Thymus (tissue), 11 donors: ENCODE measurements at regions not wholly inside any gene's neighbourhood (a gene's known extent, or its start where the extent isn't known, plus 50 kb on each side); places are given as distances from the start of the nearest gene placed in this dataset.

ENCODE experiments used
- DNase-seq, 9 donors: peaks; one replicate each; pipeline ENCODE4 v3.0.0-alpha.2; 2013; ENCODE audit warnings: low spot score in 9 of 9, low read depth in 6 of 9, missing footprints in 1 of 9
- H3K27ac ChIP-seq, 2 donors: one replicate each; pipeline ENCODE4 v1.5.1; 2013; ENCODE audit warnings: control low read depth in 1 of 2, low read depth in 1 of 2, low read length in 1 of 2, mild to moderate bottlenecking in 1 of 2, moderate library complexity in 1 of 2
- H3K27me3 ChIP-seq, 2 donors: one replicate each; pipeline ENCODE4 v1.5.1; 2013; ENCODE audit warnings: low read length in 1 of 2; ENCODE audit not compliant: control insufficient read depth in 2 of 2, insufficient read depth in 1 of 2
- H3K36me3 ChIP-seq, 2 donors: one replicate each; pipeline ENCODE4 v1.5.1; 2013; ENCODE audit warnings: low read length in 1 of 2, mild to moderate bottlenecking in 1 of 2, moderate library complexity in 1 of 2; ENCODE audit not compliant: control insufficient read depth in 2 of 2, insufficient read depth in 2 of 2
- H3K4me1 ChIP-seq, 2 donors: one replicate each; pipeline ENCODE4 v1.5.1; 2013; ENCODE audit warnings: low read length in 2 of 2; ENCODE audit not compliant: control insufficient read depth in 2 of 2, insufficient read depth in 2 of 2
- H3K4me3 ChIP-seq, 2 donors: one replicate each; pipeline ENCODE4 v1.5.1; 2013; ENCODE audit warnings: low read length in 2 of 2, control low read depth in 1 of 2, mild to moderate bottlenecking in 1 of 2
- H3K9me3 ChIP-seq, 2 donors: one replicate each; pipeline ENCODE4 v1.5.1; 2013; ENCODE audit warnings: low read length in 1 of 2, mild to moderate bottlenecking in 1 of 2; ENCODE audit not compliant: control insufficient read depth in 2 of 2, insufficient read depth in 1 of 2
- WGBS: extraction: QIAGEN DNeasy Blood & Tissue Kit; methylation state at CpG from one replicate; pipeline ENCODE4 v1.1.7; 2013; 5-methylcytosine and 5-hydroxymethylcytosine counted together
- donor health status: healthy.

GRCh38 chr1:222331340-222331739, 216.6 kb downstream of the HHIPL2 start:
- H3K27ac ChIP-seq = no peak overlapping the region
- DNase-seq = no peak

GRCh38 chr1:222329493-222330045, 218.3 kb downstream of the HHIPL2 start:
- Histone ChIP-seq H3K4me1 (peaks cover 0 to 8% of the 10 kb centered on the region in 2 donors), H3K36me3 (no peaks in the 10 kb centered on the region), H3K4me3 (no peak overlapping the region), H3K27ac (no peak overlapping the region), H3K27me3 (no peaks in the 10 kb centered on the region), H3K9me3 (no peaks in the 10 kb centered on the region)
- WGBS = 94% methylated on average over 3 of the region's 3 CpGs
- no peak for DNase-seq

More at GRCh38 chr1:222331340-222331739, 216.6 kb downstream of the HHIPL2 start:
- H3K4me3 ChIP-seq = no peak overlapping the region
- H3K9me3 ChIP-seq = no peaks in the 10 kb centered on the region
- no peaks in the 10 kb centered on the region for H3K27me3 ChIP-seq
- no peaks in the 10 kb centered on the region for H3K36me3 ChIP-seq
- 91% methylated on average over 1 of the region's 1 CpG for WGBS
- peaks cover 0 to 2% of the 10 kb centered on the region in 2 donors for H3K4me1 ChIP-seq

GRCh38 chr1:222326710-222327036, 221.2 kb downstream of the HHIPL2 start:
- H3K27ac ChIP-seq = no peak overlapping the region
- DNase-seq = no peak
- H3K4me1 ChIP-seq = peaks cover 0 to 8% of the 10 kb centered on the region in 2 donors
- no peaks in the 10 kb centered on the region for H3K27me3 ChIP-seq
- no peaks in the 10 kb centered on the region for H3K36me3 ChIP-seq
- no peaks in the 10 kb centered on the region for H3K9me3 ChIP-seq
- H3K4me3 ChIP-seq = no peak overlapping the region

- peak in 4 of 9 donors; percentile 6 to 43 (median 17) for DNase-seq
- no peak overlapping the region for H3K27ac ChIP-seq
- WGBS = 26% methylated on average over 3 of the region's 3 CpGs
- no peaks in the 10 kb centered on the region for H3K27me3 ChIP-seq
- peaks cover 0 to 8% of the 10 kb centered on the region in 2 donors for H3K4me1 ChIP-seq
- H3K9me3 ChIP-seq = no peaks in the 10 kb centered on the region
- H3K36me3 ChIP-seq = no peaks in the 10 kb centered on the region
- H3K4me3 ChIP-seq = no peak overlapping the region
Measured at GRCh38 chr1:222326006-222326709, 221.7 kb downstream of the HHIPL2 start.

- H3K9me3 ChIP-seq = no peaks in the 10 kb centered on the region
- H3K27me3 ChIP-seq = no peaks in the 10 kb centered on the region
- H3K27ac ChIP-seq = no peak overlapping the region
- no peak for DNase-seq
- no peak overlapping the region for H3K4me3 ChIP-seq
- 80% methylated on average over 2 of the region's 2 CpGs for WGBS
- H3K36me3 ChIP-seq = no peaks in the 10 kb centered on the region
- peaks cover 0 to 8% of the 10 kb centered on the region in 2 donors for H3K4me1 ChIP-seq
Measured at GRCh38 chr1:222325506-222325905, 222.4 kb downstream of the HHIPL2 start.

- no peak for DNase-seq
- no peak overlapping the region for H3K4me3 ChIP-seq
- H3K27me3 ChIP-seq = no peaks in the 10 kb centered on the region
- no peaks in the 10 kb centered on the region for H3K36me3 ChIP-seq
- WGBS = 94% methylated on average over 2 of the region's 2 CpGs
- no peak overlapping the region for H3K27ac ChIP-seq
- no peaks in the 10 kb centered on the region for H3K9me3 ChIP-seq
- H3K4me1 ChIP-seq = no peaks in the 10 kb centered on the region
Measured at GRCh38 chr1:222314839-222315238, 233.1 kb downstream of the HHIPL2 start.

GRCh38 chr1:222310836-222311235, 237.1 kb downstream of the HHIPL2 start:
- Histone ChIP-seq H3K4me3 (no peak overlapping the region), H3K27ac (peak overlapping the region in 1 of 2 donors; percentile 52), H3K9me3 (no peaks in the 10 kb centered on the region), H3K27me3 (no peaks in the 10 kb centered on the region), H3K36me3 (no peaks in the 10 kb centered on the region), H3K4me1 (no peaks in the 10 kb centered on the region)
- WGBS = 88% methylated on average over 5 of the region's 5 CpGs
- DNase-seq = peak in 6 of 9 donors; percentile 33 to 82 (median 52)

GRCh38 chr1:222307621-222308020, 240.3 kb downstream of the HHIPL2 start:
- no peak overlapping the region for H3K27ac ChIP-seq
- H3K27me3 ChIP-seq = no peaks in the 10 kb centered on the region
- 45% methylated on average over 2 of the region's 2 CpGs for WGBS
- no peaks in the 10 kb centered on the region for H3K36me3 ChIP-seq
- DNase-seq = no peak
- H3K9me3 ChIP-seq = no peaks in the 10 kb centered on the region
- no peak overlapping the region for H3K4me3 ChIP-seq
- no peaks in the 10 kb centered on the region for H3K4me1 ChIP-seq

- Histone ChIP-seq H3K4me3 (no peak overlapping the region), H3K9me3 (no peaks in the 10 kb centered on the region), H3K36me3 (no peaks in the 10 kb centered on the region), H3K27ac (no peak overlapping the region), H3K27me3 (no peaks in the 10 kb centered on the region), H3K4me1 (no peaks in the 10 kb centered on the region)
- 91% methylated on average over 1 of the region's 1 CpG for WGBS
- DNase-seq = no peak
Measured at GRCh38 chr1:222306512-222306911, 241.4 kb downstream of the HHIPL2 start.
